Smooth muscle cell (in vitro differentiated cells): ENCODE measurements at regions not wholly inside any gene's neighbourhood (a gene's known extent, or its start where the extent isn't known, plus 50 kb on each side); places are given as distances from the start of the nearest gene placed in this dataset.
"Not testable (repeated sequence)": the region's sequence is repeated elsewhere in the genome, so short reads cannot be mapped to it uniquely, and the experiment has no call there.

Source experiments
- DNase-seq: peaks from one replicate; lab custom pipeline; 2025; ENCODE audit not compliant: unreplicated experiment; lab: John Stamatoyannopoulos, UW
- H2AFZ ChIP-seq: fragments of 200-600 bp; sonication (generic); 2 replicates; pipeline ENCODE4 v1.6.0; 2016; ENCODE audit warnings: antibody characterized with exemption, low read depth, mild to moderate bottlenecking
- H3F3A ChIP-seq: fragments of 200-600 bp; sonication (generic); 2 replicates; pipeline ENCODE4 v1.6.0; 2017; ENCODE audit warnings: antibody characterized with exemption, low read depth
- H3K27ac ChIP-seq: fragments of 200-600 bp; sonication (generic); 2 replicates; pipeline ENCODE4 v1.5.1; 2016; ENCODE audit warnings: low read depth, mild to moderate bottlenecking
- H3K27me3 ChIP-seq: fragments of 200-600 bp; sonication (generic); 2 replicates; pipeline ENCODE4 v1.6.1; 2016; ENCODE audit warnings: low read depth, mild to moderate bottlenecking
- H3K36me3 ChIP-seq: fragments of 200-600 bp; sonication (generic); 2 replicates; pipeline ENCODE4 v1.5.1; 2016; ENCODE audit warnings: low read depth
- H3K4me1 ChIP-seq: fragments of 200-600 bp; sonication (generic); 2 replicates; pipeline ENCODE4 v1.5.1; 2016; ENCODE audit warnings: low read depth
- H3K4me2 ChIP-seq: fragments of 200-600 bp; sonication (generic); 2 replicates; pipeline ENCODE4 v1.6.0; 2016; ENCODE audit warnings: mild to moderate bottlenecking
- H3K4me3 ChIP-seq: fragments of 200-600 bp; sonication (generic); 2 replicates; pipeline ENCODE4 v1.5.1; 2016; ENCODE audit warnings: mild to moderate bottlenecking
- H3K79me2 ChIP-seq: fragments of 200-600 bp; sonication (generic); 2 replicates; pipeline ENCODE4 v1.6.0; 2016; ENCODE audit warnings: low read depth, mild to moderate bottlenecking
- H3K9ac ChIP-seq: fragments of 200-600 bp; sonication (generic); 2 replicates; pipeline ENCODE4 v1.6.0; 2016; ENCODE audit warnings: low read depth
- H3K9me3 ChIP-seq: fragments of 200-600 bp; sonication (generic); replicated peaks from 2 replicates; pipeline ENCODE4 v1.5.1; 2016; ENCODE audit warnings: low read depth
- H4K20me1 ChIP-seq: fragments of 200-600 bp; sonication (generic); 2 replicates; pipeline ENCODE4 v1.6.0; 2016; ENCODE audit warnings: low read depth
- WGBS: methylation state at CpG from one replicate; pipeline ENCODE4 v1.1.7; 2016; ENCODE audit warnings: low lambda C conversion rate; 5-methylcytosine and 5-hydroxymethylcytosine counted together
- TF ChIP-seq, protein P1 (sequence below): fragments of 200-600 bp; sonication (generic); IDR thresholded peaks from 2 replicates; pipeline ENCODE4 v1.5.1; 2017; ENCODE audit warnings: borderline replicate concordance, mild to moderate bottlenecking, antibody characterized with exemption; ENCODE audit not compliant: insufficient read depth, poor library complexity, severe bottlenecking

DNA sequence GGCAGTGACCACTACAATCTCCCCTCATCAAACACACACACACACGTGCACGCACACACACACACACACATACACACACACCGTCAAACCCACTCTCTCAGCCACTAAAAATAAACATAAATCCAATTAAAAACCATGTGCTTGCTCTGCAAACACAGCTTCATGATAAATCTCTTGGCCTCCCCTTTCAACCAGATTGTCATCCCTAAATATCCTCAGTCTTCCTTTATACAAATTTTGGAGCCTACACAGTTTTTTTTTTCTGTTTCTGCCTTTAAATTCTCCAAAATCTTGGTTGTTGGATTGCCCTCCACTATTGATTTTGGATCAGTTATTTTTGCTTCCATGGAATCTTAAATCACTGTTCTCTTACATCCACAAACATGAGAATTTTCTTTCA is 245.6 kb downstream of the SATB1 start:
- TF ChIP-seq, protein P1, sequence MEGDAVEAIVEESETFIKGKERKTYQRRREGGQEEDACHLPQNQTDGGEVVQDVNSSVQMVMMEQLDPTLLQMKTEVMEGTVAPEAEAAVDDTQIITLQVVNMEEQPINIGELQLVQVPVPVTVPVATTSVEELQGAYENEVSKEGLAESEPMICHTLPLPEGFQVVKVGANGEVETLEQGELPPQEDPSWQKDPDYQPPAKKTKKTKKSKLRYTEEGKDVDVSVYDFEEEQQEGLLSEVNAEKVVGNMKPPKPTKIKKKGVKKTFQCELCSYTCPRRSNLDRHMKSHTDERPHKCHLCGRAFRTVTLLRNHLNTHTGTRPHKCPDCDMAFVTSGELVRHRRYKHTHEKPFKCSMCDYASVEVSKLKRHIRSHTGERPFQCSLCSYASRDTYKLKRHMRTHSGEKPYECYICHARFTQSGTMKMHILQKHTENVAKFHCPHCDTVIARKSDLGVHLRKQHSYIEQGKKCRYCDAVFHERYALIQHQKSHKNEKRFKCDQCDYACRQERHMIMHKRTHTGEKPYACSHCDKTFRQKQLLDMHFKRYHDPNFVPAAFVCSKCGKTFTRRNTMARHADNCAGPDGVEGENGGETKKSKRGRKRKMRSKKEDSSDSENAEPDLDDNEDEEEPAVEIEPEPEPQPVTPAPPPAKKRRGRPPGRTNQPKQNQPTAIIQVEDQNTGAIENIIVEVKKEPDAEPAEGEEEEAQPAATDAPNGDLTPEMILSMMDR: no peak
- no peaks in the 10 kb centered on the region for H3F3A ChIP-seq
- WGBS: 74% methylated on average over 3 of the region's 3 CpGs

GRCh38 chr3:18177271-18177670 is 247.9 kb downstream of the SATB1 start:
- Histone ChIP-seq H3K36me3 (no peaks in the 10 kb centered on the region), H3F3A (no peaks in the 10 kb centered on the region), H3K4me3 (no peak overlapping the region), H3K27ac (no peak overlapping the region), H3K4me1 (no peaks in the 10 kb centered on the region), H3K4me2 (no peak overlapping the region), H3K79me2 (no peaks in the 10 kb centered on the region), H2AFZ (no peak overlapping the region), H4K20me1 (no peaks in the 10 kb centered on the region), H3K9me3 (no peaks in the 10 kb centered on the region), H3K9ac (no peak overlapping the region), H3K27me3 (no peaks in the 10 kb centered on the region)
- DNase-seq: no peak
- TF ChIP-seq, protein P1: no peak
- WGBS: 89% methylated on average over 4 of the region's 4 CpGs

More for the DNA sequence above, 245.6 kb downstream of the SATB1 start:
- Histone ChIP-seq H4K20me1 (no peaks in the 10 kb centered on the region), H3K4me2 (no peak overlapping the region), H2AFZ (no peak overlapping the region), H3K36me3 (no peaks in the 10 kb centered on the region), H3K4me1 (no peaks in the 10 kb centered on the region), H3K27me3 (no peaks in the 10 kb centered on the region), H3K9me3 (no peaks in the 10 kb centered on the region), H3K79me2 (no peaks in the 10 kb centered on the region), H3K9ac (no peak overlapping the region), H3K27ac (no peak overlapping the region), H3K4me3 (no peak overlapping the region)
- DNase-seq: no peak

DNA sequence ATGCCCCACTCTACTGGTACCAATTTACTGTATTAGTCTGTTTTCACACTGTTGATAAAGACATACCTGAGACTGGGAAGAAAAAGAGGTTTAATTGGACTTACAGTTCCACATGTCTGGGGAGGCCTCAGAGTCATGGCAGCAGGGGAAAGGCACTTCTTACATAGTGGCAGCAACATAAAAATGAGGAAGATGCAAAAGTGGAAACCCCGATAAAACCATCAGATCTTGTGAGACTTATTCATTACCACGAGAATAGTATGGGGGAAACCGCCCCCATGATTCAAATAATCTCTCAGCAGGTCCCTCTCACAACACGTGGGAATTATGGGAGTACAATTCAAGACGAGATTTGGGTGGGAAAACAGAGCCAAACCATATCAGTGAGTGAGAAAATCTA is 251.2 kb downstream of the SATB1 start:
- WGBS: 92% methylated on average over 5 of the region's 5 CpGs
- H3K79me2 ChIP-seq, H3K4me3 ChIP-seq: not testable (repeated sequence)

GRCh38 chr3:18159681-18160080 is 265.5 kb downstream of the SATB1 start:
- Histone ChIP-seq H3K4me2 (no peak overlapping the region), H3K36me3 (no peaks in the 10 kb centered on the region), H3K27me3 (no peaks in the 10 kb centered on the region), H3K9ac (no peak overlapping the region), H2AFZ (no peak overlapping the region), H3K9me3 (no peaks in the 10 kb centered on the region), H3K79me2 (no peaks in the 10 kb centered on the region), H3K4me3 (no peak overlapping the region), H3K4me1 (no peaks in the 10 kb centered on the region), H4K20me1 (no peaks in the 10 kb centered on the region), H3K27ac (no peak overlapping the region), H3F3A (no peaks in the 10 kb centered on the region)
- TF ChIP-seq, protein P1: no peak
- DNase-seq: no peak
- WGBS: 88% methylated on average over 1 of the region's 1 CpG

More for the DNA sequence above, 251.2 kb downstream of the SATB1 start:
- not testable (repeated sequence) for H3K9ac ChIP-seq, H3K36me3 ChIP-seq, H4K20me1 ChIP-seq, H3F3A ChIP-seq, H3K27me3 ChIP-seq, H3K27ac ChIP-seq, H3K9me3 ChIP-seq, DNase-seq, H3K4me2 ChIP-seq, H3K4me1 ChIP-seq, H2AFZ ChIP-seq
